T47D (cell line): ENCODE measurements at regions not wholly inside any gene's neighbourhood (a gene's known extent, or its start where the extent isn't known, plus 50 kb on each side); places are given as distances from the start of the nearest gene placed in this dataset.

ENCODE experiments used
- DNase-seq, 2 experiments: peaks; one replicate each; pipeline versions ENCODE4 v3.0.0 to v3.0.0-alpha.2; 2011 to 2012; ENCODE audit warnings: low read depth in 1 of 2, low spot score in 1 of 2
- JUND ChIP-seq: IDR thresholded peaks from 2 replicates; pipeline ENCODE4 v1.6.1; 2012; ENCODE audit warnings: low read depth
- in situ Hi-C: cut with HindIII; loops from 2 replicates; pipeline ENCODE4 v1.10.0; 2016; ENCODE audit warnings: low sequenced_read_pairs, low pct_unique_long_range_greater_than_20kb

- in situ Hi-C loops, result no loop called here
- TF ChIP-seq JUND, result no peak
Observed at GRCh38 chr16:14369734-14370598, 260.1 kb downstream of the PARN start.

GRCh38 chr16:14368399-14368798 is 261.7 kb downstream of the PARN start:
- TF ChIP-seq JUND, result no peak
- in situ Hi-C loops, result no loop called here

More at GRCh38 chr16:14369734-14370598, 260.1 kb downstream of the PARN start:
- peak; percentile 47 to 97 for DNase-seq

DNA sequence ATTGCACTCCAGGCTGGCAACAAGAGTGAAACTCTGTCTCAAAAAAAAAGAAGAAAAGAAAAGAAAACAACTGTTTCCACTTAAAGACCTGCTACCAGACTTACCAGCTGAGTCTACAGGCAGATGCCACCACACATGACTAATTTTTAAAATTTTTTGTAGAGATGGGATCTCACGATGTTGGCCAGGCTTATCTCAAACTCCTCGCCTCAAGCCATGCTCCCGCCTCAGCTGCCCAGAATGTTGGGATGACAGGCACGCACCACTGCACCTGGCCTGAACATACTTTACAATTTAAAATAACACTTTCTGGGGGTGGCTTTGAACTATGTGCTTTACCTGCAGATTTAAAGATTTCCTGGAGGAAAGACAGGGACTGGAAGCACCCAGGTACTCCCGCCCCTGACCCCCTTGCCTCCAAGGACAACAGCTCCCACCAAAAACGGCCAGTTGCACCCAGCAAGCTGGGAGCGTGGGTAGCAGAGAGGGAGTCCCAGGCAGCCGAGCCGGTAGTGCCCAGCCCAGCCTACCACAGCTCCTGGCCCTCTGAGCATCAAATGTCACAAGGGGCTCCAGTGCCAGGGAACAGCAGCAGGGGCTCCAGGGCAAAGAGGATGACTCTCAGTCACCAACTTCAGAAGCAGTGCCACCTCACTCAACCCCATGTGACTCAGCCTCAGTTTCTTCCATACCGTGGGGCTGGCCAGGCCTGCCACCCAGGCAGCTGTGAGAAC is 262.9 kb downstream of the PARN start:
- peak in 1 of 2 experiments; percentile 38 for DNase-seq
- no peak for TF ChIP-seq JUND
- in situ Hi-C loops, result no loop called here

More at GRCh38 chr16:14368399-14368798, 261.7 kb downstream of the PARN start:
- DNase-seq, result no peak

DNA sequence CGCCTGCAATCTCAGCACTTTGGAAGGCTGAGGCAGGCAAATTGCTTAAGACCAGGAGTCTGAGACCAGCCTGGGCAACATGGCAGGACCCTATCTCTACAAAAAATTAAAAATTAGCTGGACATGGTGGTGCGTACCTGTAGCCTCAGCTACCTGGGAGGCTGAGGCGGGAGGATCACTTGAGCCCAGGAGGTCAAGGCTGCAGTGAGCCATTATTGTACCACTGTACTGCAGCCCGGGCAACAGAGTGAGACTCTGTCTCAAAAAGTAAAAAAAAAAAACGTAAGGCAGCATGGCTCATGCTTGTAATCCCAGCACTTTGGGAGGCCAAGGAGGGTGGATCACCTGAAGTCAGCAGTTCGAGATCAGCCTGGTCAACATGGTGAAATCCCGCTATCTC is 263.6 kb downstream of the PARN start:
- in situ Hi-C loops, result no loop called here
- no peak for DNase-seq
- no peak for TF ChIP-seq JUND

DNA sequence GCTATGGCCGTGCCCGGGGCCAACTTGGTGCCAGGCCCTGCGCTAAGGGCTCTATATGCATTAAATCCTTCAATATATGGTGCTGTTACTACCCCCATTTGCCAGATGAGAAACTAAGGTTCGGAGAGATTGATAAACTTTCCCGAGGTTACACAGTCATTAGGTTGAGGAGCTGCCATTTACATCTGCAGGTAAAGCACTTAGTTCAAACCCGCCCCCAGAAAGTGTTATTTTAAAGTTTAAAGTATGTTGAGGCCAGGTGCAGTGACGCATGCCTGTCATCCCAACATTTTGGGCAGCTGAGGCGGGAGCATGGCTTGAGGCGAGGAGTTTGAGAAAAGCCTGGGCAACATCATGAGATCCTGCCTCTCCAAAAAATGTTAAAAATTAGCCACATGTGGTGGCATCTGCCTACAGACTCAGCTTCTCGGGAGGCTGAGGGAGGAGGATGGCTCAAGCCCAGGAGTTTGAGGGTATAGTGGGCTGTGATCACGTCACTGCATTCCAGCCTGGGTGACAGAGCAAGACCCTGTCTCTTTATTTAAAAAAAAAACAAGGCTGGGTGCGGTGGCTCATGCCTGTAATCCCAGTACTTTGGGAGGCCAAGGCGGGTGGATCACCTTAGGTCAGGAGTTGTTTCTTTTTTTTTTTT is 264.7 kb downstream of the PARN start:
- no peak for DNase-seq
- no peak for TF ChIP-seq JUND
- in situ Hi-C loops, result no loop called here

DNA sequence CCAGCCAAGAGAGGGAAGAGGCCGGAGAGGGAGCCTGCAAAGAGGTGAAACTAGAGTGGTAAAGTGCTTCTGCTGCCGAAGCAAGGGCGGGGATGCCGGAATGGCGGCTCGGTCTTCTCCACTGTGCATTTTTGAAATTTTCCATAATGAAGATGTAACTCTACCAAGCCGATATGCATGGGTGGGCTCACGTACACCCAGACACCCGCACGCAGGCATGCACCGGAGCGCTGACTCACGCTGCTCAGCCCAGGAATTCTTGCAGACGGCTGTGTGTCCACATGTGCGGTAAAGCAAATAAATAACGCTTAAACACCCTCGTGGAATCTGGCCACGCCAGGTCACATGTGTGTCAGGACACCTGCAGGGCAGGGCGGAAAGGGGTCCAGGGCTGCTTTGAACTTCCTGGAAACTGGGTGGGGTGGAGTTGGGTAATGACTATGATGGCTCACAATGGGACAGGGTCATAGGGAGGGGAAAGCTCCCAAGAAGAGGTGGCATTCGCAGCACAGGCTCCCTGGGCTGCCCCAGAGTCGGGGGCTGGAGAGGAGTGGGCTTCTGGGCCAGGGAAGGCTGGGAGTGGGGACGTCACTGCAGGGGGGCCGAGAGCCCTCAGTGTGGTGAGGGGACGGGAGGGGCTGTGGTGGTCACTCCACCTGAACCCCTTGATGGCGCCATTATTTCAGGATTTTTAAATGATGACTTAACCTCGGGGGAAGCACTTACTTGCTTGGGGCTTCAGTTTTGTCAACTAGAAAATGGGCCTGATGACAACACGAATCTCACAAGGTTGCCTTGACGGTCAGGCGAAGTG is 265.5 kb downstream of the PARN start:
- DNase-seq, result peak in 1 of 2 experiments; percentile 76
- in situ Hi-C loops, result no loop called here
- TF ChIP-seq JUND, result no peak

DNA sequence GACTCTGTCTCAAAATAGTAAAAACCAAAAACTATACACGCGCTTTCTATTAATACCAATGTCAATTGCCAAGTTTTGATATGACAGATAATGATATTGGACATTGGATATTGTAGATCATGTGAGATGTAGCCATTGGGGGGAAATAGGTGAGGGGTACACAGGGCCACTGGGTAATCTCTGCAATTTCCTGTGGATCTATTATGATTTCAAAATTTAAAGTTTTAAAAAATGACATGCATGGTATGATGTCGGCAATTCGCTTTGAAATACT is 266.0 kb downstream of the PARN start:
- no peak for TF ChIP-seq JUND
- DNase-seq, result no peak
- in situ Hi-C loops, result no loop called here

DNA sequence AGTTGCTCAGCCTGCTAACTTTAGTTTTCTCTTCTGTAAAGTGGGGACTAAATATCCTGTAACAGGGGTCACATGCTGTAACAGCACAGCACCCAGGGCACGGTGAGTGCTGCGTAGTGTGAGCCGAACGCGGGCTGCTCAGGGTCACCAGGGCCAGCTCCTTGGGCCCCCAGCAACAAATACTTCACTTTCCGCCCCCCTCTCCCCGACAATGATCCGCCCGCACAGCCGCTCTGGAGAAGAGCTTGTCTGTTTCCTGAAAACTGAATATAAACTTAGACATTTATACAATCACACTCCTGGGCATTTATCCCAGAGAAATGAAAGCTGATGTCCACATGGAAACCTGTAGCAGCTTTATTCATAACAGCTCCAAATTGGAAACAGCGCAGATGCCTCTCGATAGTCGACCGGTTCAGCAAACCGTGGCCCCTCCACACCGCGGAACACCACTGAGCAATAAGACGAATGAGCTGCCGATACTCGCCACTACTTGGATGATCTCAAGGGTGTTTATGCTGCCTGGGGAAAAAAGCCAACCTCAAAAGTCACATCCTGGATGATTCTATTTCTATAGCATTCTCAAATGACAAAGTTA is 267.2 kb downstream of the PARN start:
- DNase-seq, result no peak
- in situ Hi-C loops, result no loop called here
- TF ChIP-seq JUND, result no peak

DNA sequence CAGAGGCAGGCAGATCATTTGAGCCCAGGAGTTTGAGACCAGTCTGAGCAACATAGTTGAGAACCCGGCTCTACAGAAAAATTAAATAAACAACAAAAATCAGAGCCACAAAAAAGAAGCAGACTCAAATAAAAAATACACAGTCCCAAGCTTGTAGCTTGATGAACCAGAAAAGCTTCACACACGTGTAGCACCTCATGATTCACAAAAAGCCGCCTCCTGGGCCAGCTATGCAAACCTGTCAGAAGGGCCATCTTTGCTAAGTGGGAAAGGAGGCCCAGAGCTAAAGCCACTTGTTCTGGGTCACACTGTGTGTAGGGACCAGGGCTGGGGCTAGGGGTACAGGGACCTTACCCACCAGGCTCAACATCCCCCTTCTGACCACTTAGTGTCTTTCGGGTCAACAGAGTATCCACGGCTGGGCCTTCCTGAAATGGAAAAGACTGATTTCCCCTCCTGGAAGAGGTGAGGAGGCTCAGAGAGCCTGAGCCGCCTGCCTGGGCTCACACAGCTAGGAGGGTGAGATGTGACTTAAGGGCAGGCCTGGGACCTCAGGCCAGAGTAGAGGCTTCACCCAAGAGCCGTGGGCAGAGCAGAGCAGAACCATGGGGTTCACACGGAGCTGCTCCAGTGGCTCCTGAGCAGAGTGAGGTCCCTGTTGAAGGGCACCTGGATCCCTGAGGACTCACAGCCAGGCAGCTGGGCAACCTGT is 269.6 kb downstream of the PARN start:
- in situ Hi-C loops, result no loop called here
- DNase-seq, result no peak

DNA sequence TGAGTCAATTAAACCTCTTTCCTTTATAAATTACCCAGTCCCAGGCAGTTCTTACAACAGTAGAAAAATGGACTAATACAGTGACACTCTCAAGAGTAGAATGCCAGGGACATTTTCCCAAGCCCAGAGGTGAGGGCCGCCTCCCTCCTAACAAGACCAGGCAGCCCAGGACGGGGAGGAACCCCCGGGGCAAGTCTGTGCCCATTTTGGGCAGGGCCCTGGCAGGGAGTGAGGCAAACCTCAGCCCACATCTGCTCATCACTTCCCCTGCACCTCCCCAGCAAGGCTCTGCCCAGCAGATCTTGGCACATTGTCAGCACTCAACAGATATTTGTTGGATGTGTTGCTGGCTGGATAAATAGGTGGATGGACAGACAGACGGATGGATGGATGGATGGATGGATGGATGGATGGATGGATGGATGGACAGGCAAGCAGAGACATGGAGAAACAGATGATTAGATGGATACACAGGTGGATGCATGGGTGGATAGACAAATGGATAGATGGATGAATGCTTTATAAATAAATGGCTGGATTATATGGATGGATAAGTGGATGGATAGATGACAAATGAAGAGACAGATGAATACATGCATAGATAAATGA is 271.3 kb downstream of the PARN start:
- TF ChIP-seq JUND, result no peak
- DNase-seq, result no peak
- in situ Hi-C loops, result no loop called here

More for the DNA sequence above, 269.6 kb downstream of the PARN start:
- no peak for TF ChIP-seq JUND

DNA sequence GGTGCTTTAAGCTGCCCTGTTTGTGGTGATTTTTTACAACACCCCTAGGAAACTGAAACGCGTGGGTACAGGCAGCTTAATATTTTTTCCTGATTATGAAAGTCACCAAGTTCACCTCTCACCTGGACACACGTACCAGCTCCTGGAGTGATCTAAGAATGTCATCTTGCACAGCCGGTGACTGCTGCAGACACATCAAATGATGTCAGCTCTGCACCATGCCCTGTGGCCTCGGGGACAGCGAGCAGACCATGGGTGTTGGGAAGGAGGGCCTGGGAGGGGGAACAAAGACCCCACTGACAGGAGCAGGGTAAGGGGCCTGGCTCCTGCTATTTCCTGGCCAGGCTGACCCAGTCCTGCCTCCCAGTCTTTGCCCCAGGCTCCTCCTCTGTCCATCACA is 272.7 kb downstream of the PARN start:
- TF ChIP-seq JUND, result no peak
- in situ Hi-C loops, result no loop called here

More for the DNA sequence above, 272.7 kb downstream of the PARN start:
- no peak for DNase-seq
